SU-DHL-6 (cell line): ENCODE measurements at regions not wholly inside any gene's neighbourhood (a gene's known extent, or its start where the extent isn't known, plus 50 kb on each side); places are given as distances from the start of the nearest gene placed in this dataset.
"Not testable (repeated sequence)": the region's sequence is repeated elsewhere in the genome, so short reads cannot be mapped to it uniquely, and the experiment has no call there.

Experiments used
- H2AFZ ChIP-seq: fragments of 200-600 bp; sonication (generic); 2 replicates; pipeline ENCODE4 v1.6.1; 2014; ENCODE audit warnings: low read depth, mild to moderate bottlenecking, moderate library complexity, mixed read lengths, antibody characterized with exemption, low read length; ENCODE audit not compliant: severe bottlenecking
- H3F3A ChIP-seq: fragments of 200-600 bp; shearing (Covaris generic); 2 replicates; pipeline ENCODE4 v1.6.0; 2016; ENCODE audit warnings: antibody characterized with exemption, mild to moderate bottlenecking; ENCODE audit not compliant: insufficient read depth
- H3K27ac ChIP-seq: fragments of 200-600 bp; sonication (generic); 2 replicates; pipeline ENCODE4 v1.5.1; 2016; ENCODE audit warnings: low read depth, mild to moderate bottlenecking, low read length, moderate library complexity, mixed read lengths
- H3K27me3 ChIP-seq: fragments of 200-600 bp; sonication (generic), shearing (Covaris generic); 2 replicates; pipeline ENCODE4 v1.6.0; 2014; ENCODE audit warnings: mild to moderate bottlenecking, low read length
- H3K36me3 ChIP-seq: fragments of 200-600 bp; sonication (generic); 2 replicates; pipeline ENCODE4 v1.6.1; 2014; ENCODE audit warnings: mild to moderate bottlenecking, low read length, mixed read lengths
- H3K4me2 ChIP-seq: fragments of 300-600, 200-600 bp; shearing (Covaris generic), sonication (generic); 2 replicates; pipeline ENCODE4 v1.6.0; 2014; ENCODE audit warnings: low read length, low read depth, mild to moderate bottlenecking; ENCODE audit not compliant: poor library complexity, severe bottlenecking
- H3K4me3 ChIP-seq: fragments of 200-600 bp; sonication (generic); 2 replicates; pipeline ENCODE4 v1.5.1; 2014; ENCODE audit warnings: antibody characterized with exemption, low read length, mild to moderate bottlenecking, mixed read lengths; ENCODE audit not compliant: insufficient read depth, poor library complexity, severe bottlenecking
- H3K79me2 ChIP-seq: fragments of 200-600 bp; sonication (generic); 2 replicates; pipeline ENCODE4 v1.6.1; 2014; ENCODE audit warnings: mild to moderate bottlenecking, low read length, moderate library complexity; ENCODE audit not compliant: insufficient read depth
- H3K9ac ChIP-seq: fragments of 200-600 bp; sonication (generic); 2 replicates; pipeline ENCODE4 v1.7.0; 2014; ENCODE audit warnings: mild to moderate bottlenecking, low read length
- H3K9me2 ChIP-seq: fragments of 200-600 bp; sonication (generic); replicated peaks from 2 replicates; pipeline ENCODE4 v1.6.1; 2014; ENCODE audit warnings: low read length; ENCODE audit not compliant: insufficient read depth
- H3K9me3 ChIP-seq: fragments of 200-600 bp; sonication (generic); 2 replicates; pipeline ENCODE4 v1.6.1; 2014; ENCODE audit warnings: low read length, mixed read lengths; ENCODE audit not compliant: insufficient read depth
- H4K20me1 ChIP-seq: fragments of 200-600 bp; sonication (generic); 2 replicates; pipeline ENCODE4 v1.6.1; 2014; ENCODE audit warnings: low read depth, mild to moderate bottlenecking, antibody characterized with exemption, low read length, moderate library complexity, mixed read lengths
- EZH2phosphoT487 ChIP-seq: fragments of 200-600 bp; sonication (generic), shearing (Covaris generic); conservative IDR thresholded peaks from 2 replicates; pipeline ENCODE4 v1.6.1; 2018; ENCODE audit warnings: mild to moderate bottlenecking, antibody characterized with exemption, low read length, moderate library complexity, mixed read lengths
- TF ChIP-seq, protein P1 (sequence below): fragments of 200-600 bp; sonication (generic); IDR thresholded peaks from one replicate; pipeline ENCODE4 v1.5.1; 2017; ENCODE audit warnings: antibody characterized with exemption, mild to moderate bottlenecking, low read length, moderate library complexity; ENCODE audit not compliant: insufficient read depth, poor library complexity, severe bottlenecking

DNA sequence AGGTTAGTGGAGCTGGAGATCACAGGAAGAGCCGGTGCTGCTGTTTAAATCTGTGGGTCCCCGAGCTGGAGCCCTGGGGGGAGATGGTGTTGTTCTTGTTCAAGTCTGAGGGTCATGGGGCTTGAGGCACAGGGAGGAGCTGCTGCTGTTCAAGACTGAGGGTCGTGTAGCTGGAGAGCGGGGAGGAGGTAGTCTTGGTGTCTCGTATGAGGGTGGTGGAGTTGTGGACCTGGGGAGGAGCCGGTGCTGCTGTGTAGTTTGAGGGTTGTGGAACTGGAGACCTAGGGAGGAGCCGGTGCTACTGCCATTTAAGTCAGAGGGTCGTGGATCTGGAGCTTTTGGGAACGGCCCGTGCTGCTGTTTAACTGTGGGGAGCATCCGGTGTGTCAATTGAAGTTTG lies 112.2 kb upstream of the SULF2 start:
- Histone ChIP-seq H4K20me1 (no peaks in the 10 kb centered on the region), H3K27ac (no peak overlapping the region), H3K79me2 (no peaks in the 10 kb centered on the region), H3K9ac (no peak overlapping the region), H3K4me2 (no peak overlapping the region), H3K36me3 (no peaks in the 10 kb centered on the region), H3K9me2 (no peaks in the 10 kb centered on the region), H2AFZ (no peak overlapping the region), H3K9me3 (no peaks in the 10 kb centered on the region), H3K4me3 (no peak overlapping the region), H3K27me3 (no peaks in the 10 kb centered on the region), H3F3A (no peaks in the 10 kb centered on the region)
- no peak for TF ChIP-seq EZH2phosphoT487
- TF ChIP-seq, protein P1, sequence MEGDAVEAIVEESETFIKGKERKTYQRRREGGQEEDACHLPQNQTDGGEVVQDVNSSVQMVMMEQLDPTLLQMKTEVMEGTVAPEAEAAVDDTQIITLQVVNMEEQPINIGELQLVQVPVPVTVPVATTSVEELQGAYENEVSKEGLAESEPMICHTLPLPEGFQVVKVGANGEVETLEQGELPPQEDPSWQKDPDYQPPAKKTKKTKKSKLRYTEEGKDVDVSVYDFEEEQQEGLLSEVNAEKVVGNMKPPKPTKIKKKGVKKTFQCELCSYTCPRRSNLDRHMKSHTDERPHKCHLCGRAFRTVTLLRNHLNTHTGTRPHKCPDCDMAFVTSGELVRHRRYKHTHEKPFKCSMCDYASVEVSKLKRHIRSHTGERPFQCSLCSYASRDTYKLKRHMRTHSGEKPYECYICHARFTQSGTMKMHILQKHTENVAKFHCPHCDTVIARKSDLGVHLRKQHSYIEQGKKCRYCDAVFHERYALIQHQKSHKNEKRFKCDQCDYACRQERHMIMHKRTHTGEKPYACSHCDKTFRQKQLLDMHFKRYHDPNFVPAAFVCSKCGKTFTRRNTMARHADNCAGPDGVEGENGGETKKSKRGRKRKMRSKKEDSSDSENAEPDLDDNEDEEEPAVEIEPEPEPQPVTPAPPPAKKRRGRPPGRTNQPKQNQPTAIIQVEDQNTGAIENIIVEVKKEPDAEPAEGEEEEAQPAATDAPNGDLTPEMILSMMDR: no peak

DNA sequence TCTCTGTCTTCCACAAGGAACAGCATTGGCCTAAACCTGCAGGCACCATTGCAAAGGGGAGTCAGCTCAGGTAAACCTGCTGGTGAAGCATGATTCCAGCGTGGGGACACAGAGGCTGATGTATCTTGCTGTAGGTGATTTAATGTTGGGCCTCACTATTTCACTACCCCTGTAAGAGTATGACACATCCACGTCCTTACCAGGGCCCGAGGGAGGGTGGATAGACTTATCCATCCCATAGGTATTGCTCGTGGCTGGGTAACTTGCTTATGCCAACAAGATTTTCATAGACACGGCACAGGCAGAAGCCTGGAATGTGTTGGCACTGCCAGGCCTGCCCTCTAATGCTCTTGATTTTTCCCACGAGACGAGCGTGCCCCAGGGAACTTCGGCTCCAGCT lies 107.4 kb upstream of the SULF2 start:
- H3K9ac ChIP-seq, H3K79me2 ChIP-seq, H3K36me3 ChIP-seq, H3K4me2 ChIP-seq, H3K27me3 ChIP-seq, H3K9me3 ChIP-seq, H4K20me1 ChIP-seq, H3K4me3 ChIP-seq, H3K27ac ChIP-seq, H3K9me2 ChIP-seq, H2AFZ ChIP-seq, H3F3A ChIP-seq: not testable (repeated sequence)

DNA sequence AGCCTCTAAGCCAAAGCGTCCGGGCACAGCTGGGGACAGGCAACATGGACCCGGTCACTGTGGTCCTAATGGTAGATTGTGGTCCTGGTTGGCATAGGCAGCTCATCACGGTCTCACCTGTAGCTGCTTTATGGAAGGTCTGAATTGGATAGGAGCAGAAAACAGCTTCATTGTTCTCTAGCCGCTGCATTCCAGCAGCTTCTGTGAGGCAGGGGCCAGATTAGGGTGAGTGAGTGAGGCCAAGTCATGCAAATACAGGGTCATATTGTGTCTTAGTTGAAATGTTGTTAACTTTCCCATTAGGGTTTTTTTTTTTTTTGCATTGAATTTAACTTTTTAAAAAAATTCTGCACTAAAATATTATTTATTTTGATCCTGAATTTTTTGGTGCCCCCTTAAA lies 105.4 kb upstream of the SULF2 start:
- H3F3A ChIP-seq, H3K79me2 ChIP-seq, H3K4me2 ChIP-seq, H2AFZ ChIP-seq, H4K20me1 ChIP-seq, H3K27me3 ChIP-seq, H3K36me3 ChIP-seq, H3K9me2 ChIP-seq, H3K27ac ChIP-seq, H3K9me3 ChIP-seq, H3K9ac ChIP-seq, H3K4me3 ChIP-seq: not testable (repeated sequence)

- H3K27me3 ChIP-seq, H3K4me3 ChIP-seq, H4K20me1 ChIP-seq, H3K9me2 ChIP-seq, H3K9ac ChIP-seq, H3K9me3 ChIP-seq, H2AFZ ChIP-seq, H3F3A ChIP-seq, H3K27ac ChIP-seq, H3K36me3 ChIP-seq, H3K79me2 ChIP-seq, H3K4me2 ChIP-seq: not testable (repeated sequence)
Observed at GRCh38 chr20:47889751-47890150, 104.5 kb upstream of the SULF2 start.

DNA sequence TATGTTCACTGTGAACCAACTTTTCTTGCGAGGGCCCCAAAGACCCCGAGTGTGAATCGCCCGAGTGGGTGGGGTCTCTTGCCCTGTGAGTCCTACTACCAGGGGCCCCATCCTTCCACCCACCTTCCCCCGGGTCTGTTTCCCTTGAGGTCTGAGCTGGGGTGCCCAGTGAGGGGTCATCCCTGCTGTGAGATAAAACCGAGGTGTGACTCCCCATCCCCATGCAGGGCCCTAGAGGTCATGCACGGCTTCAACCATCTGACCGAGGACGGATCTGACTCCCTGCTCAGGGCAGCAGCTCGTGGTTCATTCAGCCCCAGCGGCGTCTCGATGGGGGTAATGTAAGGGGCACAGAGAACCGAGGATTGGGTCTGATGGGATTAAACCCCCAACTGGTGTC lies 103.1 kb upstream of the SULF2 start:
- Histone ChIP-seq H3K4me2 (no peak overlapping the region), H4K20me1 (no peaks in the 10 kb centered on the region), H3K9ac (no peak overlapping the region), H3K9me2 (no peaks in the 10 kb centered on the region), H3F3A (no peaks in the 10 kb centered on the region), H3K27me3 (no peaks in the 10 kb centered on the region), H3K4me3 (no peak overlapping the region), H3K27ac (no peak overlapping the region), H3K79me2 (no peaks in the 10 kb centered on the region), H3K36me3 (no peaks in the 10 kb centered on the region), H2AFZ (no peak overlapping the region), H3K9me3 (no peaks in the 10 kb centered on the region)
- TF ChIP-seq, protein P1: no peak
- no peak for TF ChIP-seq EZH2phosphoT487
